HUES64 (cell line): ENCODE measurements at regions not wholly inside any gene's neighbourhood (a gene's known extent, or its start where the extent isn't known, plus 50 kb on each side); places are given as distances from the start of the nearest gene placed in this dataset.
"Not testable (repeated sequence)": the region's sequence is repeated elsewhere in the genome, so short reads cannot be mapped to it uniquely, and the experiment has no call there.

Experiments used
- H3K27ac ChIP-seq: 2 replicates; pipeline ENCODE4 v1.7.0; 2013; ENCODE audit warnings: low read depth, low read length, inconsistent platforms
- H3K27me3 ChIP-seq: 2 replicates; pipeline ENCODE4 v1.6.1; 2013; ENCODE audit warnings: mild to moderate bottlenecking, low read length; ENCODE audit not compliant: insufficient read depth
- H3K36me3 ChIP-seq: 2 replicates; pipeline ENCODE4 v1.6.1; 2013; ENCODE audit warnings: mild to moderate bottlenecking, low read length; ENCODE audit not compliant: insufficient read depth
- H3K4me1 ChIP-seq: 2 replicates; pipeline ENCODE4 v1.6.1; 2013; ENCODE audit warnings: mild to moderate bottlenecking, low read length, moderate library complexity; ENCODE audit not compliant: insufficient read depth
- H3K4me3 ChIP-seq: 2 replicates; pipeline ENCODE4 v1.5.1; 2013; ENCODE audit warnings: mild to moderate bottlenecking, low read length, moderate library complexity
- H3K9ac ChIP-seq: 2 replicates; pipeline ENCODE4 v1.6.1; 2013; ENCODE audit warnings: mild to moderate bottlenecking, low read depth, low read length
- H3K9me3 ChIP-seq: 2 replicates; pipeline ENCODE4 v1.6.1; 2013; ENCODE audit warnings: low read depth, low read length; ENCODE audit not compliant: insufficient read depth
- WGBS: fragments of 150-250, 120-280 bp; methylation state at CpG from one replicate; pipeline ENCODE4 v1.1.7; 2013; ENCODE audit warnings: missing lambda C conversion rate; 5-methylcytosine and 5-hydroxymethylcytosine counted together

DNA sequence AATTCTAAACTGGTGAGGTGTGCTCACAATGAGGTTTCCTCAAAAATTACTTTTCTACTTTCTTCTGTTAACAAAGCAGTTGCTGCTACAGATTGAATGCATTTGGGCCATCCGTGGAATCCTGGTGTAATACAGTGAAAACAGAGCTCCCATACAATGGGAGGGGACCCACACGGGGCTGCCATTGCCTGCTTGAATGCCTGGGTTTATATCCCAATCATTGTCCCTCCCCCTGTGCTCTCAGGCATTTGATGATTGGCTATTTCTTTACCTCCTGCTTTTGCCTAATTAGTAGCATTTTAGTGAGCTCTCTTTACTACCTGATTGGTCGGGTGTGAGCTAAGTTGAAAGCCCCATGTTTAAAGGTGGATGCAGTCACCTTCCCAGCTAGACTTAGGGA is 52.9 kb upstream of the CSF1 start:
- not testable (repeated sequence) for H3K4me1 ChIP-seq, H3K27ac ChIP-seq, H3K9ac ChIP-seq, H3K9me3 ChIP-seq, H3K4me3 ChIP-seq, H3K27me3 ChIP-seq, H3K36me3 ChIP-seq
- 76% methylated on average over 3 of the region's 3 CpGs for WGBS

GRCh38 chr1:109855986-109856385 is 54.7 kb upstream of the CSF1 start:
- not testable (repeated sequence) for H3K27me3 ChIP-seq, H3K4me3 ChIP-seq, H3K36me3 ChIP-seq, H3K9me3 ChIP-seq, H3K4me1 ChIP-seq, H3K9ac ChIP-seq, H3K27ac ChIP-seq
- WGBS, result 92% methylated on average over 6 of the region's 6 CpGs

- not testable (repeated sequence) for H3K27ac ChIP-seq, H3K4me3 ChIP-seq, H3K9ac ChIP-seq, H3K4me1 ChIP-seq, H3K36me3 ChIP-seq, H3K9me3 ChIP-seq, H3K27me3 ChIP-seq
- WGBS, result 95% methylated on average over 2 of the region's 2 CpGs
Measured at GRCh38 chr1:109853972-109854371, 56.7 kb upstream of the CSF1 start.

- not testable (repeated sequence) for H3K9ac ChIP-seq, H3K36me3 ChIP-seq, H3K4me3 ChIP-seq, H3K4me1 ChIP-seq, H3K27me3 ChIP-seq, H3K9me3 ChIP-seq, H3K27ac ChIP-seq
- WGBS, result 91% methylated on average over 12 of the region's 12 CpGs
Measured at GRCh38 chr1:109852221-109853015, 58.2 kb upstream of the CSF1 start.

GRCh38 chr1:109850827-109851226 is 59.8 kb upstream of the CSF1 start:
- Histone ChIP-seq H3K4me3 (no peak overlapping the region), H3K27me3 (no peaks in the 10 kb centered on the region), H3K36me3 (no peaks in the 10 kb centered on the region), H3K27ac (no peak overlapping the region), H3K4me1 (no peaks in the 10 kb centered on the region), H3K9ac (no peak overlapping the region), H3K9me3 (no peaks in the 10 kb centered on the region)
- WGBS, result 97% methylated on average over 4 of the region's 4 CpGs

DNA sequence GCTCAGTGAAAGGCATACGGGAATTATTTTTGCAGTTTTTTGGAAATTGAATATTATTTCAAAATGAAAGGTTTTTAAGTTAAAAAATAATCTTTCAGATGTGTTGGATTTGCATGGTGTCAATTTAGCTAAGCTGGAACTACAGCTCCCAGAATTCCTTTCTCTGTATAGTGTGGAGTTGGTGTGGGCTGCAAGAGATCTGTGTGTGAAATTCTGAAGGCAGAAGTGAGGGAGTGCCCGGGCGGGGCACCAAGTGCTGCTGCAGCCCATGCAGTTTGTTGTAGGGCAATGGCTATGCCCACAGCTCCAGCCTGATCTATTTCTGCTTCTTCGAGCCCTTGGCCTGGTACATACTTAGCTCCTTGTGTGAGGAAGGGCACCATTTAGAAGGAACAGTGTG is 60.5 kb upstream of the CSF1 start:
- H3K9me3 ChIP-seq, result no peaks in the 10 kb centered on the region
- no peaks in the 10 kb centered on the region for H3K4me1 ChIP-seq
- no peaks in the 10 kb centered on the region for H3K27me3 ChIP-seq
- no peak overlapping the region for H3K9ac ChIP-seq
- WGBS, result 95% methylated on average over 4 of the region's 4 CpGs
- no peaks in the 10 kb centered on the region for H3K36me3 ChIP-seq
- no peak overlapping the region for H3K4me3 ChIP-seq
- no peak overlapping the region for H3K27ac ChIP-seq

DNA sequence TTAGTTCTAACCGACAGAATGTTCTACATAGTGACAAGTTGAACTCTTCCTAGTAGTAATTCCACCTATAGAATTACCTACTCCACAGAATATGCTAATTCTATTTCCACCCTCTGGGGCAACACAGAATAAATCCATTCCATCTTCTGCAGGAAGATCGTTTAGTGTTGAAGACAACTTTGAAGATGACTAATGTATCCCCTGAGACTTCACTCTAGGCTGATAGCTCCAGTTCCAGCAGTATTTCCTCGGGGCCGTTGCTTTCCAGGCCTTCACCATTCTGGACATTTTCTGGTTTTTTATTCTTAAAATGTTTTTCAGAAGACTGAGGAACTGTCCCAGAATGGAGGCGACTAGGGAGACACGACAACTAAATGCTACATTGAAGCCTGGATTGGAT is 61.0 kb upstream of the CSF1 start:
- Histone ChIP-seq H3K27me3 (no peaks in the 10 kb centered on the region; the same call in 1 of the 2 replicates), H3K4me1 (no peaks in the 10 kb centered on the region), H3K27ac (no peak overlapping the region), H3K9me3 (no peaks in the 10 kb centered on the region), H3K36me3 (no peaks in the 10 kb centered on the region), H3K9ac (no peak overlapping the region), H3K4me3 (no peak overlapping the region)
- 94% methylated on average over 6 of the region's 6 CpGs for WGBS

DNA sequence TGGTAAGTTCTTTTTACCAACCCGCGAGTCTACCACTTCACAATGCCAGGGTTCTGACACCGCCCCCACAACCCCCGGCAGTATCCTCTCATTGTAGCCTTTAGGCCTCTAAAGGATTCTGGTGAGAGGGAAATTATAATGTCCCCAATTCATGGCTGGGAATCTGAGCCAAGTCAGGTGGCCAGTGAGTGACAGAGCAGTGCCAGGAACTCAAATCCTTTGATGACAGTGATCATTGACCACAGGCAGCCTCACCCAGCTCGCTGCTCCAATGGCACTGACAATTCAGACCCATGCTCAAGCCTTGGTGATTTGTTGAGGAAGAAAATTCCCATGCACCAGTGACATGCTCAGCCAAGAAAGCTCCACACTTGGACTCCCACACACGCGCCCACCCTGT is 63.4 kb upstream of the CSF1 start:
- Histone ChIP-seq H3K36me3 (no peaks in the 10 kb centered on the region), H3K27ac (no peak overlapping the region), H3K9ac (no peak overlapping the region), H3K4me1 (no peaks in the 10 kb centered on the region), H3K9me3 (no peaks in the 10 kb centered on the region), H3K4me3 (no peak overlapping the region), H3K27me3 (no peaks in the 10 kb centered on the region; the same call in 1 of the 2 replicates)
- WGBS, result 97% methylated on average over 7 of the region's 7 CpGs

- Histone ChIP-seq H3K27ac (no peak overlapping the region), H3K4me3 (no peak overlapping the region), H3K9ac (no peak overlapping the region), H3K9me3 (no peaks in the 10 kb centered on the region), H3K36me3 (no peaks in the 10 kb centered on the region), H3K27me3 (no peaks in the 10 kb centered on the region; the same call in 1 of the 2 replicates), H3K4me1 (no peaks in the 10 kb centered on the region)
- 91% methylated on average over 4 of the region's 4 CpGs for WGBS
Measured at GRCh38 chr1:109846846-109847245, 63.8 kb upstream of the CSF1 start.

DNA sequence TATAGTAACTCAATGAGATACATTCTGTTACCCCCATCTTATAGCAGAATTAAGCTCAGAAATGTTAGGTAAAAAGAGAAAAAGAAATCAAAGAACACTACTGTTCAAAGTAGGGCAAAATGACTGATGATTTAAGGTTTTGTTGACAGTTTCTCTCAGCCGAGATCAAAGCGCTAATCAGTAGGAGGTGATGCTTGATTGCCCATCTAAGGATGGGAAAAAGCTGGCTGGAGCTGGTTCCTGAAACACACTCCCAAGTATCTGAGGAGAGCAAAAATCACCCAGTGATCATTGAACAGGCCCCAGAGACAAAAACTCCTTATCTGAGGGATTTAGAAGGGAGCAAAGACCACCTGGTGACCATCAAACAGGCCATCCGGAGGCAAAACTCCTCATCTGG is 64.5 kb upstream of the CSF1 start:
- Histone ChIP-seq H3K9ac (no peak overlapping the region), H3K27me3 (no peaks in the 10 kb centered on the region; the same call in 1 of the 2 replicates), H3K4me3 (no peak overlapping the region), H3K4me1 (no peaks in the 10 kb centered on the region), H3K9me3 (no peaks in the 10 kb centered on the region), H3K36me3 (no peaks in the 10 kb centered on the region), H3K27ac (no peak overlapping the region)
- 86% methylated on average over 3 of the region's 3 CpGs for WGBS

DNA sequence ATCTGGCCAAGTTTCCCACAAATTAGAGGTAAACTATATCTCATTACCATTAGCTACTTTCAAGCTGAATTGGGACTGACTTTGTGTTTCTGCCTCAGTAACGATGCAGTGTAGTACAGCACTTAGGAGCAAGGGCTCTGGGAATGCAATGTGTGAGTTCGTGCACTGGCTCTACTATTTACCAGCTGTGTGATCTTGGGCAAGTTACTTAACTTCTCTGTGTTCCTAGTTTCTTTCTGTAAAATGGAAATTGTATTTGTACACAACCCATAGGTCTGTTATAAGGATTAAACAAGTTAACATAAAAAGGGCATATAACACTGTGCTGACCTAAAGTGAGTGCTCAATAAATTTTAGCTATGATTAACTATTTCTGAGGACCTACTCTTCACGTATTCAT is 65.0 kb upstream of the CSF1 start:
- Histone ChIP-seq H3K4me3 (no peak overlapping the region), H3K9me3 (no peaks in the 10 kb centered on the region), H3K4me1 (no peaks in the 10 kb centered on the region), H3K27me3 (no peaks in the 10 kb centered on the region; the same call in 1 of the 2 replicates), H3K9ac (no peak overlapping the region), H3K27ac (no peak overlapping the region), H3K36me3 (no peaks in the 10 kb centered on the region)
- 94% methylated on average over 3 of the region's 3 CpGs for WGBS

GRCh38 chr1:109844609-109845008 is 66.0 kb upstream of the CSF1 start:
- H3K36me3 ChIP-seq, result no peaks in the 10 kb centered on the region
- H3K9ac ChIP-seq, result no peak overlapping the region
- no peak overlapping the region for H3K4me3 ChIP-seq
- no peak overlapping the region for H3K27ac ChIP-seq
- H3K9me3 ChIP-seq, result no peaks in the 10 kb centered on the region
- H3K4me1 ChIP-seq, result no peaks in the 10 kb centered on the region
- no peaks in the 10 kb centered on the region; the same call in 1 of the 2 replicates for H3K27me3 ChIP-seq
- 88% methylated on average over 2 of the region's 2 CpGs for WGBS
